GM21723 (cell line): ENCODE measurements at regions not wholly inside any gene's neighbourhood (a gene's known extent, or its start where the extent isn't known, plus 50 kb on each side); places are given as distances from the start of the nearest gene placed in this dataset.

Source experiments
- ATAC-seq: cut with Tn5 transposase; IDR thresholded peaks from one replicate; pipeline ENCODE4 v1.9.1; 2021; ENCODE audit warnings: mild to moderate bottlenecking, moderate library complexity; ENCODE audit not compliant: unreplicated experiment

DNA sequence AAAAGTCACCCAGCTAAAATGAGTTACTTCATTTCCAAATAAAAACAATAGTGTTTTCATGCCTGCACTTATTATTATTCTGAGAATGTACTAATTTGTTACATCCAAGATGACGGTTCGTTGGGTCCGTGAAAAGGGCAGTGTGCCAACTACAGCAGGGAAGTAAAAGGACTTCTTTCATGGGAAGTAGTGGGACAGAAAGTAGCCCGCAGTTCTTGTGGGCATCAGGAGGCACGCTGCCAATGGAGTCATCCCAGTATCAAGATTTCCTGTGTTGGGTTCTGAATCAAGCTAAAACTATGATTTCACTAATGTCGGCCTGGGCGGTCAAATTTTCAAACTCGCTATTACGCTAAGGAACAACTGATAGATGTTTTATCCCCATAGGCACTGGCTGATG, 254.5 kb upstream of the SOX2 start:
- ATAC-seq = no peak

DNA sequence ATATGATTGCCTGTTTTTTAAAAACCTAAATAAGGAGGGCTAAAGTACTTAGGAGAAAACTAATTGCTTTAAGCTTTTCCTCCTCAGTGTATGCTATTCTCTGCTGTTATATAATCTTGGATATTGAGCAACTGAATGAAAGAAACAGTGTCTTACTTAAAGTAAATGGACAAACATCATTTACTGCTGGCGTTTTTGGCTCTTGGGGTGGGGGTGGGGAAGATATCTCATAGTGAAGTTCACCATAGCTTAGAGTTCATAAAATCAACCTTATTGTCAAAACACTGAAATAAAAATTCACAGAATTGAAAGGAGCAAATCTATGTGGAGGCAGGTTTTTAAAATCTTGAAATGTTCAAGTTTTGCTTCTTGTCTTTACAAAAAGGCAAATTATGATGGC, 256.4 kb upstream of the SOX2 start:
- no peak for ATAC-seq

DNA sequence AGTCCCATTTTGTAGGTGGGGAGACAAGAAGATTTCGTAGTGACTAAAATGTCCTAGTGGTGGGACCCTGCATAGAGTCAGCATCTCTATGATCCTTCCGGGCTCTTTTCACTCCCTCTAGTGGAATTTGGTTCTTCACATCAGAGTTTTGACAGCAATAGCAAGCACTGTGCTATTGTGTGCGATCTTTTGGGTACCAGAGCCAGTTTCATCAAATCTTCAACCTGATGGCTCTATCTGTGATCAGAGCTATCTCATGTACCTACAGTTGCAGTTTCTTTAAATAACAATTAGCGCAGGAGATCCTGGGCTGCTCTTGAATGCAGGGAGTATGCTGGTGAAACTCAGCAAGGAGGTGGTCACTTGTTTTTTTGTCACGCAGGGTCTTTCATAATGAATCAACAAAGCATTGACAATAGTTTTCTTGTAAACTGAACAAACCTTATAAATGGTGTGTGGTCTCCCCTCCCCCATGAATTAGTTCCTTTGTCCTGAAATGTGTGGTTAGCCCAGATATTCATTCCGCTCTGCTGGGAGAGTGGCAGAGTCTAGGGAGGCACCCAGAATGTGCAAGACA, 257.2 kb upstream of the SOX2 start:
- no peak for ATAC-seq

GRCh38 chr3:181446741-181447140, 265.0 kb upstream of the SOX2 start:
- no peak for ATAC-seq

- ATAC-seq = no peak
These were observed 269.7 kb upstream of the SOX2 start for GRCh38 chr3:181442066-181442465.

DNA sequence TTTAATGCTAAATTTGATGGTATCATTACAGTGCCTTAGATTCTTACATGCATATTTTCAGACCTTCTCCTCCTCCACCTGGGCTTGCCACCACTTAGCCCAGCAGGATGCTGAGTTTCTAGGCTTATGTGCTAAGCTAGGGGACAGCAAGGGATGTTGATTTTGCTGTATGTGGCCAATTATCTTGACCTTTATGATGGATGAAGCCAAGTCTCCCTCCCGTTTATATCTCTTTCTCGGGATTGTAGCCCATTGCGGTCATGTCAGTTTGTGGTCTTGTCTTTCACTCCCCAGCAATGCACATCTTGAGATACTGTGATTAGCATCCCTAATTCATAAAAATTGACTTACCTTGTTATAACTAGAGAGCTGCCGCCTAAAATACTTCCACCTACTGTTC, 278.7 kb upstream of the SOX2 start:
- no peak for ATAC-seq

GRCh38 chr3:181431748-181432147, 280.0 kb upstream of the SOX2 start:
- no peak for ATAC-seq

GRCh38 chr3:181425074-181425473, 286.7 kb upstream of the SOX2 start:
- ATAC-seq = no peak

- no peak for ATAC-seq
These were observed 293.5 kb upstream of the SOX2 start for GRCh38 chr3:181418233-181418632.

DNA sequence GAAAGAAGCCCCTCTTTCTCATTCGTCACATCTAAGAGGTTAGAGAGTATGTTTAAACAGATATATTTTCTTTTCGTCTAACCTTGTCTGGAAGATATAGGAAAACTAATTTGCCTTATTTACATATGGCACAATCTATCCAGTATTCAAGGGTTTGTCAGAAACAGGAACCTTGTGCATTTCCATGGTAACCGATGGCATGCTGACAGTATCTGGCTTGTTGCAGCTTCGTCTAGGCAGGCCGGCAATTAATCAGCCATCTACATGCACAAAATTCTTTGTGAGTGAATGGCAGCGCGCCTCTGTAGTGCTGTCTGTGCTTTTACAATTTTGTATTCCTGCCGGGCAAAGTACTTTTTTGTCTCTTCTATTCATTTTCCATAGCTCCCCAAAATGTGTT, 294.0 kb upstream of the SOX2 start:
- no peak for ATAC-seq

DNA sequence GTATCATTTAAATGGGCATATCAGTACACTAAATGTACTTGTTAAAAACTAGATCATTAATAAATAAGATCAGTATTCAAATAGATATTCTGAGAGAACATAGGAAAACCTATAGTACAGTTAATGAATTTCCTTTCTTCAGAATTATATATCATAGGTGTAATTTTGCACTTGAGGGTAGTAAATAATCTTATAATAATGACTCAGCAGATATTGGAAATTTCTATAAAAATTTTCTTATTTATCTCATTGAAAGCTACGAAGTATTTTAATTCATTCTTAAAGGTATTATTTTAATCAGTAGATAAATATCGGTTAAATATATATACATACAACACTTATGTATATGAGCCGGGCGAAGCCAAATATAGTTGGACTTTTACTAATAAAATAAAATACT, 300.9 kb upstream of the SOX2 start:
- ATAC-seq = no peak

GRCh38 chr3:181403876-181404660, 307.7 kb upstream of the SOX2 start:
- no peak for ATAC-seq

GRCh38 chr3:181402347-181402746, 309.4 kb upstream of the SOX2 start:
- no peak for ATAC-seq

- ATAC-seq = no peak
These were observed 326.8 kb upstream of the SOX2 start for GRCh38 chr3:181384970-181385369.

DNA sequence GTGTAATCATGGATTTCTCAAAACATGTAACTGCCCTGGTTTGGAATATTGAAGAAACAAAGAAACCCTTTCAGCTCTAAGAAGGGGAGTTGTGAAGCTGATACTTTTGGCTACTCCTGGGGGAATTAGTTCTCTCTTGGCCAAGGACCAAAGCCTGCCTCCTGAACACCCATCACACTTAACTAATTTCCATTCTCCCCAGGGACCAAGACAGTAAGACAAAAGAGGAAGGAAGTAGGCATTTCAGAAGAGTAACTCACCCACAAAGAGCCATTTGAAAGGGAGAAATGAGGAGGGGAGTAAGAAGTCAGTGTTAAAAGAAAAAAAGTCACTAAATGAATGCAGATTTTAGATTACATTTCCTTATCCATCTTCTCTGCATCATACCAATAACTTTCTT, 328.0 kb upstream of the SOX2 start:
- ATAC-seq = no peak

DNA sequence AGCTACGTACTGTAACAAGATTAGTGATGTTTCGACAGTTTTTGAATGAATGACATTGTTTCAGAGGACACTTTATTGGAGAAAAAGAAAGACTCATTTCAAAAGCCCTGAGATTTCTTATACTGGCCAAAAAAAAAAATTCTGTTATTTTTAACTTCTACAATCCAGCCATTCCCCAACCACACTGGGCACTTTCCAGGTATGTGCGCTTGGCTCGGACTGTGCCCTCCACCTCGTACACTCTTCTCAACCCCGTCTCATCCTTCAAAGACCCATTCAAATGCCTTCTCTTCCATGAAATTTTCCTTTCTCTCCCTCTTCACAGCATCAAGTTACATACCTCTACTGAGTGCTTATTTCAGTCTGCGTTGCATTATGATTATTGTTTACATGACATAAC, 328.5 kb upstream of the SOX2 start:
- no peak for ATAC-seq

GRCh38 chr3:181382656-181383055, 329.1 kb upstream of the SOX2 start:
- ATAC-seq = no peak

GRCh38 chr3:181379278-181379677, 332.4 kb upstream of the SOX2 start:
- no peak for ATAC-seq

GRCh38 chr3:181369637-181370036, 342.1 kb upstream of the SOX2 start:
- no peak for ATAC-seq

GRCh38 chr3:181363231-181363630, 348.5 kb upstream of the SOX2 start:
- no peak for ATAC-seq

- ATAC-seq = no peak
These were observed 349.3 kb upstream of the SOX2 start for GRCh38 chr3:181362378-181362777.

DNA sequence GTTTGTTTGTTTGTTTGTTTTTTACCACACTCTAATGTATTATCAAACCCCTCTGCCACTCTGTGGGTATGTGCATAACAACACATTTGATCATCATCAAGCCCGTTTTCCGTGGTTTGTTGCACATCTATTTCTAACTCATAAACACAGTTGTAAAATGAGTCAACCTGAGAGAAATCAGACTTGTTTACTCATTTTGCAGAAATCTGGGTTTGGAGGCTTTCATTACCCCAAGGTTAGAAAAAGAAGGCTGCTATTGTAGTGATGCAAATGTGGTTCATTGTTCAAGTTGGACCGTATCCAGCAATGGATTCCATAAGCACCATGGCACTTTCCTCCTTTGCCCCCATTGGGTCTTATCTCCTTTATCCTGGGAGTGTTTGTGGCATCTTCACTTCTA, 353.2 kb upstream of the SOX2 start:
- ATAC-seq = peak; percentile 70

- ATAC-seq = no peak
These were observed 353.7 kb upstream of the SOX2 start for GRCh38 chr3:181358060-181358459.
